ENCODE measurements at regions not wholly inside any gene's neighbourhood (a gene's known extent, or its start where the extent isn't known, plus 50 kb on each side); places are given as distances from the start of the nearest gene placed in this dataset.

DNA sequence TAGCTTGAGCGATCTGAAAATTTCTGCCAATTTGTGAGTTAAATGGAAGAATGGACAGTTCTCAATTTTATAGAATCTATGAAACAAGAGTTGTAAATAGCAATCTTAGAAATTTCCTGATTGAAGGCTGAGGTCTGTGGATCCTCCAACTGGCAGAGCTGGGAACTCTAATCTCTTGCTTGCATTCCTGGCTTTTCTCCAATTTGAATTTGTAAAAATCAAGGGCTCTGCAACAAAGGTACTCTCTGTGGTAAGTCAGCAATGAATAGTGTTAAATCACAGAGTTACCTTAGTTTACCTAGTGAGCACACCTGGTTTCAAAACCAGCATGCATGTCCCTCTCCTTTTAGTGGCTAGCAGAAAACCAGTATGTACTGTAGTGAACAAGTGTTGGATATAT lies 1070.5 kb downstream of the TDRD15 start:
- Histone ChIP-seq H3K4me3 (ENCODE audit: insufficient read length, low read depth) (no peak overlapping the region), H3K27me3 (ENCODE audit: insufficient read depth, insufficient read length) (no peaks in the 10 kb centered on the region), H3K9ac (ENCODE audit: insufficient read length, low read depth) (no peak overlapping the region), H3K4me1 (ENCODE audit: insufficient read depth, insufficient read length) (no peaks in the 10 kb centered on the region), H3K9me3 (ENCODE audit: insufficient read depth, low read length) (no peaks in the 10 kb centered on the region), H3K36me3 (ENCODE audit: insufficient read depth, insufficient read length, low read length) (no peaks in the 10 kb centered on the region)
- TF ChIP-seq ZNF274 (IDR thresholded peaks at IDR 0.05; ENCODE audit: low read depth, low read length) (no peak), YY1 (IDR thresholded peaks at IDR 0.05; ENCODE audit: insufficient read depth, insufficient read length) (no peak), SUZ12 (IDR thresholded peaks at IDR 0.05; ENCODE audit: extremely low read depth, insufficient read depth, insufficient read length) (no peak)
- no peak for DNase-seq (ENCODE audit: low read depth, low spot score)

DNA sequence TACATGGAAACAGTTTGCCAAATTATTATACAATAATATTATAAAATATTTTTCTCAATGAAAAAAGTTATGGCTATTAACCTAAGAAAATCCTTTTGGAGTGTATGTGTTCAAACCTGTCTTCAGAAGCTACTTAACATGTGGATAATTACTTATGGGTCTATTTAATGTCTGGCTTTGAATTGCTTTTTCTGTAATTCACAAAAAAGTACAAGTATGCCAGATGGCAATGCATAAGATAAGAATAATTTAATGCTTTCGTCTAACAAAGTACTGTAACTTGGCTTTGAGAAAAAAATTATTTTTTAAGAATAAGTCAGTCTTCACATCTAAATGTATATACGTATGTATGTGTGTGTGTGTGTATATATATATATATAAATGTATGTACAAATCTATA lies 1073.0 kb downstream of the TDRD15 start:
- no peaks in the 10 kb centered on the region for H3K9me3 ChIP-seq (ENCODE audit: insufficient read depth, low read length)
- H3K36me3 ChIP-seq (ENCODE audit: insufficient read depth, insufficient read length, low read length), result no peaks in the 10 kb centered on the region
- no peak overlapping the region for H3K4me3 ChIP-seq (ENCODE audit: insufficient read length, low read depth)
- no peaks in the 10 kb centered on the region for H3K27me3 ChIP-seq (ENCODE audit: insufficient read depth, insufficient read length)
- no peaks in the 10 kb centered on the region for H3K4me1 ChIP-seq (ENCODE audit: insufficient read depth, insufficient read length)
- no peak for DNase-seq (ENCODE audit: low read depth, low spot score)
- no peak overlapping the region for H3K9ac ChIP-seq (ENCODE audit: insufficient read length, low read depth)
- no peak for TF ChIP-seq SUZ12 (IDR thresholded peaks at IDR 0.05; ENCODE audit: extremely low read depth, insufficient read depth, insufficient read length)

DNA sequence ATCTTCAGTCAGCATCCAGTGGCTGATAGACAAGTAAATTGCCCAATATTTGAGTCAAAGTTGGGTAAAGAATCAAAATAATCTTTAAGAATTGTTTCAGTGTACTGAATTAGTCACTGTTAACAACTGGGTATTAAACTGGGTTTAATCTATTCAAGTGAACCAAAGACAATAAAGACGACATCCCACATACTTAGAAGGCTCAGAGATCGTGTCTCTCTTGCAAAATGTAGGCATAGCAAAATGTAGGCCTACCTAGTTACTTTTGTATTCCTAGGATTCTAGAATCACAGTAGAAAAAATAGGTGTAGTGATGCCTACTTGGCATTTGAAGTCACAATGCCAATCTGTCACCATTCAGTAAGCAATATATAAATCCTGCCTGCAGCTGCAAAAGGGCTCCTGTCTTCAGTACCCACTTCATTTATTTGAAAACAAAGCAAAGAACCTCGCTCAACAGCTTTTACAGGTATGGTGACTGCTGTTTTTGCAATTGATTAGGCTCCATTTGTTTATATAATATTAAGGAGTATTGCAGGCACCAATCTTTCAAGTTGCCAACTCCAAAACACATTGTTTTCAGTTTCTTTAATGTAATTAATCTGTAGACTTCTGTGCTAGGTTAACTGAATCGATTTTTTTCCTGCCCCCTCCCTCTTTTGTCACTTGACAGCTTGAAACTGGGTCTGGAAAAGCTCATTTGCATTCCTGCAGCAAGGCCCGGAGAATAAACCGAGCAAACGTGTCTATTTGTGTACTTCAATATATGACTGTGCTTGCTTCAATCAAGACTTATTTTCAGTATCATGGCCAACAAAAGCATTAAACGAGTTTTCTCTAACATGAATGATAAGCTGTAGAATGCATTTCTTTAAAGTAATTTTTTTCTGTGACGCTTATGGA lies 1074.9 kb downstream of the TDRD15 start:
- no peak overlapping the region for H3K4me3 ChIP-seq (ENCODE audit: insufficient read length, low read depth)
- TF ChIP-seq SUZ12 (IDR thresholded peaks at IDR 0.05; ENCODE audit: extremely low read depth, insufficient read depth, insufficient read length), result no peak
- TF ChIP-seq ZNF274 (IDR thresholded peaks at IDR 0.05; ENCODE audit: low read depth, low read length), result no peak
- no peak for TF ChIP-seq YY1 (IDR thresholded peaks at IDR 0.05; ENCODE audit: insufficient read depth, insufficient read length)
- DNase-seq (ENCODE audit: low read depth, low spot score), result no peak
- no peaks in the 10 kb centered on the region for H3K4me1 ChIP-seq (ENCODE audit: insufficient read depth, insufficient read length)
- H3K36me3 ChIP-seq (ENCODE audit: insufficient read depth, insufficient read length, low read length), result no peaks in the 10 kb centered on the region
- no peak overlapping the region for H3K9ac ChIP-seq (ENCODE audit: insufficient read length, low read depth)
- H3K27me3 ChIP-seq (ENCODE audit: insufficient read depth, insufficient read length), result no peaks in the 10 kb centered on the region
- no peaks in the 10 kb centered on the region for H3K9me3 ChIP-seq (ENCODE audit: insufficient read depth, low read length)

DNA sequence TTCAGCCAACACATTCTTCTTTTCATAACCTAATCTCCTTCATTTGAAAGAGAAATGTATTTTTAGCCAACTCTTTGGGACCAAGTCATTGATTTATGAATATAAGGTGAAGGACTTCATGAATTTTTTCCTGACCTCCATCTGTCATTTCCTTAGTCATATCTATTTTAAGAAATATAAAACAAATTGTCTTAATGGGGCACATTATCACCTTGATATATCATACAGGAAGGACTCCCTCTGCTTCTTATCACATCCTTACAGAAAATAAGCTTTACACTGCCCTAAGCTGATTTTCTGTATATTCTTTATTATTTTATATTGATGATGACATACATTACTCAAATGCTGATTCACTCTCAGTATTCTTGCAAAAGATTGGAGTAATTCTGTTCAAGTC lies 1076.2 kb downstream of the TDRD15 start:
- Histone ChIP-seq H3K4me1 (ENCODE audit: insufficient read depth, insufficient read length) (no peaks in the 10 kb centered on the region), H3K27me3 (ENCODE audit: insufficient read depth, insufficient read length) (no peaks in the 10 kb centered on the region), H3K4me3 (ENCODE audit: insufficient read length, low read depth) (no peak overlapping the region), H3K9ac (ENCODE audit: insufficient read length, low read depth) (no peak overlapping the region), H3K9me3 (ENCODE audit: insufficient read depth, low read length) (no peaks in the 10 kb centered on the region), H3K36me3 (ENCODE audit: insufficient read depth, insufficient read length, low read length) (no peaks in the 10 kb centered on the region)
- TF ChIP-seq SUZ12 (IDR thresholded peaks at IDR 0.05; ENCODE audit: extremely low read depth, insufficient read depth, insufficient read length) (no peak), YY1 (IDR thresholded peaks at IDR 0.05; ENCODE audit: insufficient read depth, insufficient read length) (no peak), ZNF274 (IDR thresholded peaks at IDR 0.05; ENCODE audit: low read depth, low read length) (no peak)
- no peak for DNase-seq (ENCODE audit: low read depth, low spot score)

DNA sequence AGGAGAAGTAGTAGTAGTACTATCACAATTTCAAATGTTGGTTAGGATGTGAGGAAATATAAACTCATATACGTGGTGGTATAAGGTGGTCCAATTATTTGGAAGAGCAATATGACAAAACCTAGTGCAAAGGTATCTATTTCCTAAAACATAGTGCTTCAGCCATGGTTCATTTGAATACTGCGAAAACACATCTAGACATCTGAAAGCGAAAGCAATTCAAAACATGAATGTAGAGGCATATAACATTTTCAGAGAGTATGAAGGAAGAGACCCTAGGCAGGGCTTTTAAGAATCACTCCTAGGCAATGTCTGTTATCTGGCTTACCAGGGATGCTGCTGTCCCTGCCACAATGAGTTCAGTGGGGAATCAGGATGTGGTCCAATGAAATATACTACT lies 1085.8 kb downstream of the TDRD15 start:
- Histone ChIP-seq H3K4me1 (ENCODE audit: insufficient read depth, insufficient read length) (no peaks in the 10 kb centered on the region), H3K27me3 (ENCODE audit: insufficient read depth, insufficient read length) (no peaks in the 10 kb centered on the region), H3K9ac (ENCODE audit: insufficient read length, low read depth) (no peak overlapping the region), H3K36me3 (ENCODE audit: insufficient read depth, insufficient read length, low read length) (no peaks in the 10 kb centered on the region), H3K9me3 (ENCODE audit: insufficient read depth, low read length) (no peaks in the 10 kb centered on the region), H3K4me3 (ENCODE audit: insufficient read length, low read depth) (no peak overlapping the region)
- TF ChIP-seq YY1 (IDR thresholded peaks at IDR 0.05; ENCODE audit: insufficient read depth, insufficient read length) (no peak), SUZ12 (IDR thresholded peaks at IDR 0.05; ENCODE audit: extremely low read depth, insufficient read depth, insufficient read length) (no peak), ZNF274 (IDR thresholded peaks at IDR 0.05; ENCODE audit: low read depth, low read length) (no peak)
- DNase-seq (ENCODE audit: low read depth, low spot score), result no peak

DNA sequence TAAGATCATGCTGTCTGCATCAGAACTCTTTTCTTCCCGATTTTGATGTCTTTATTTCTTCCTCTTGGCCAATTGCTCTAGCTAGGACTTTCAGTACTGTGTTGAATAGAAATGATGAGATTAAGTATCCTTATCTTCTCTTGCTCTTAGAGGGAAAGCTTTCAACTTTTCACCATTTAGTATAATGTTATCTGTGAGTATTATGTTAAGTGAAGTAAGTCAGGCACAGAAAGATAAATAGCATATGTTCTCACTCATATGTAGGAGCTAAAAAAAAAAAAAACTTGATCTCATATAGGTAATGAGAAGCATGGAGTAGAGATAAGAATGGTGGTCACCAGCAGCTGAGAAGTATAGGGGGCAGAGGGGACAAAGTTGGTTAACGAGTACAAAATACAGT lies 1089.5 kb downstream of the TDRD15 start:
- H3K36me3 ChIP-seq (ENCODE audit: insufficient read depth, insufficient read length, low read length), result no peaks in the 10 kb centered on the region
- no peaks in the 10 kb centered on the region for H3K9me3 ChIP-seq (ENCODE audit: insufficient read depth, low read length)
- DNase-seq (ENCODE audit: low read depth, low spot score), result no peak
- TF ChIP-seq ZNF274 (IDR thresholded peaks at IDR 0.05; ENCODE audit: low read depth, low read length) (no peak), SUZ12 (IDR thresholded peaks at IDR 0.05; ENCODE audit: extremely low read depth, insufficient read depth, insufficient read length) (no peak), YY1 (IDR thresholded peaks at IDR 0.05; ENCODE audit: insufficient read depth, insufficient read length) (no peak)
- no peaks in the 10 kb centered on the region for H3K4me1 ChIP-seq (ENCODE audit: insufficient read depth, insufficient read length)
- H3K4me3 ChIP-seq (ENCODE audit: insufficient read length, low read depth), result no peak overlapping the region
- H3K9ac ChIP-seq (ENCODE audit: insufficient read length, low read depth), result no peak overlapping the region
- no peaks in the 10 kb centered on the region for H3K27me3 ChIP-seq (ENCODE audit: insufficient read depth, insufficient read length)

DNA sequence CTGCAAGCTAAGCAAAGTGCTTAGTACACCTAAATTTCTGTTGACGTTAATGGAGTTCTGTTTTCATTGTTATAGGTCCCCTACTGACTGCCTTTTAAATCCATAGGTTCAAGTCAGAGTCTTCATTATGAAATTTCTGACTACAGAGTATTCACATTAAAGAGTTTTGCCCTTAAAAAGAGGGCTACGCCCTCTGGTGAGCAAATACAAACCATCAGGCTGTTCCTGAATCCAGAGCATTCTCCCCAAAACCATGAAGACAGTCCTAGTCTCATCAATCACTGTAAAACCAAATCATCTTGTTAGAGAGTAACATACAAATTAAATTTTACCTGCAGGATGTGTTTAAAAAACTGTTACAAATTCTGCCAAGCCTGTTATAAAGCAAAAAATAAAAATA lies 1091.7 kb downstream of the TDRD15 start:
- Histone ChIP-seq H3K9ac (ENCODE audit: insufficient read length, low read depth) (no peak overlapping the region), H3K9me3 (ENCODE audit: insufficient read depth, low read length) (no peaks in the 10 kb centered on the region), H3K36me3 (ENCODE audit: insufficient read depth, insufficient read length, low read length) (no peaks in the 10 kb centered on the region), H3K27me3 (ENCODE audit: insufficient read depth, insufficient read length) (no peaks in the 10 kb centered on the region), H3K4me3 (ENCODE audit: insufficient read length, low read depth) (no peak overlapping the region), H3K4me1 (ENCODE audit: insufficient read depth, insufficient read length) (no peaks in the 10 kb centered on the region)
- TF ChIP-seq ZNF274 (IDR thresholded peaks at IDR 0.05; ENCODE audit: low read depth, low read length) (no peak), YY1 (IDR thresholded peaks at IDR 0.05; ENCODE audit: insufficient read depth, insufficient read length) (no peak), SUZ12 (IDR thresholded peaks at IDR 0.05; ENCODE audit: extremely low read depth, insufficient read depth, insufficient read length) (no peak)
- no peak for DNase-seq (ENCODE audit: low read depth, low spot score)
